SK-N-SH treated with all-trans-retinoic acid at 6 μM for 48 hours (cell line): ENCODE measurements at regions not wholly inside any gene's neighbourhood (a gene's known extent, or its start where the extent isn't known, plus 50 kb on each side); places are given as distances from the start of the nearest gene placed in this dataset.

Source experiments
- BACH2 ChIP-seq: fragments of 250-450 bp; sonication (Bioruptor Pico); IDR thresholded peaks from 2 replicates; pipeline ENCODE4 v1.9.0; 2021; ENCODE audit warnings: mild to moderate bottlenecking, borderline replicate concordance
- ESRRG ChIP-seq: fragments of 250-450 bp; sonication (Bioruptor Pico); IDR thresholded peaks from 2 replicates; pipeline ENCODE4 v1.6.1; 2021; ENCODE audit warnings: mild to moderate bottlenecking
- ISL1 ChIP-seq: fragments of 250-450 bp; sonication (Bioruptor Pico); IDR thresholded peaks from 2 replicates; pipeline ENCODE4 v2.1.2; 2022; ENCODE audit warnings: mild to moderate bottlenecking, moderate library complexity
- RARB ChIP-seq: fragments of 250-450 bp; sonication (Bioruptor Pico); IDR thresholded peaks from 2 replicates; pipeline ENCODE4 v1.8.0; 2021; ENCODE audit warnings: mild to moderate bottlenecking, moderate library complexity
- SNAI2 ChIP-seq: fragments of 250-450 bp; sonication (Bioruptor Pico); IDR thresholded peaks from 2 replicates; pipeline ENCODE4 v1.5.0; 2020; ENCODE audit warnings: mild to moderate bottlenecking, moderate library complexity
- TOX ChIP-seq: fragments of 250-450 bp; sonication (Bioruptor Pico); IDR thresholded peaks from 2 replicates; pipeline ENCODE4 v1.8.0; 2021; ENCODE audit warnings: mild to moderate bottlenecking, moderate library complexity, borderline replicate concordance
- ZFP30 ChIP-seq: fragments of 450-650 bp; formaldehyde crosslinking; IDR thresholded peaks from 2 replicates; pipeline ENCODE4 v1.5.0; 2022; ENCODE audit warnings: mild to moderate bottlenecking, moderate library complexity
- ZNF70 ChIP-seq: fragments of 450-650 bp; formaldehyde crosslinking; IDR thresholded peaks from 2 replicates; pipeline ENCODE4 v1.5.0; 2020; ENCODE audit warnings: mild to moderate bottlenecking, moderate library complexity
- ZNF8 ChIP-seq: fragments of 450-650 bp; formaldehyde crosslinking; IDR thresholded peaks from 2 replicates; pipeline ENCODE4 v1.5.0; 2020; ENCODE audit warnings: mild to moderate bottlenecking, moderate library complexity
- TF ChIP-seq, protein P1 (sequence below): fragments of 250-450 bp; sonication (Bioruptor Pico); IDR thresholded peaks from 2 replicates; pipeline ENCODE4 v1.5.1; 2021; ENCODE audit warnings: mild to moderate bottlenecking, moderate library complexity
- TF ChIP-seq, protein P2 (sequence below): fragments of 250-450 bp; sonication (Bioruptor Pico); IDR thresholded peaks from 2 replicates; pipeline ENCODE4 v1.8.0; 2021; ENCODE audit warnings: low read depth, mild to moderate bottlenecking, moderate library complexity, borderline replicate concordance
- TF ChIP-seq, protein P3 (sequence below): fragments of 250-450 bp; sonication (Bioruptor Pico); IDR thresholded peaks from 2 replicates; pipeline ENCODE4 v1.8.0; 2020; ENCODE audit warnings: mild to moderate bottlenecking, moderate library complexity, borderline replicate concordance
- TF ChIP-seq, protein P4 (sequence below): fragments of 250-450 bp; sonication (Bioruptor Pico); IDR thresholded peaks from 2 replicates; pipeline ENCODE4 v1.5.1; 2020; ENCODE audit warnings: low read depth, mild to moderate bottlenecking, moderate library complexity

DNA sequence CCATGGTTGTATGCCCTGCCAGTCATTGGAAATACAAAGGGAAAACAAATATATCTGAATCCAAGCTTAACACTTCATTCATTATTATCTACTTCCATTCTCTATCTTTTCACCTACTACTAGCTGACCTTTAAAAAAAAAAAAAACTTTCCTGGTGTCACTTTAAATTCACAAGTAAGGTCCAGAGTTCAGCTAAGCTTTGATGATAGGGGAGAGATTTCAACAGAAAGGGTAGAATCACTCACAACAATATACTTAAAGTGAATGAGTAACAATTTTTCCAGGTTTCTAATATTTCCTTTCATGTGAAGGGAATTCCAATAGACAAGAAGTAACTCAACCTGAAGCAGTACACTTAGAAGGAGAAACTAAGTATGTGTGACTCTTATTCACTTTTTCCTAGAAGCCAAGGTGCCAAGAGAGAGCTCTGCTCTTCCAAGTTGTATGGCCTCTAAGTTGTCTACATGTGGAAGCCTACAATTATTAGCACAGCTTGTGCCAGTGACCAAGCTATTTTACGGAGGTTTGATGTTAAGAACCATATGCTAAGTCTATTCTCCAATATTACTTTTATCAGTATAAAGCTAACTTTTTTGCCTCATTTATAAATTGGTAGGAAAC is 371.7 kb downstream of the TENT5A start:
- no peak for TF ChIP-seq ISL1 (CRISPR knock-in tag)
- no peak for TF ChIP-seq ZNF70 (CRISPR knock-in tag)
- TF ChIP-seq SNAI2 (CRISPR knock-in tag) = no peak
- TF ChIP-seq, protein P1, sequence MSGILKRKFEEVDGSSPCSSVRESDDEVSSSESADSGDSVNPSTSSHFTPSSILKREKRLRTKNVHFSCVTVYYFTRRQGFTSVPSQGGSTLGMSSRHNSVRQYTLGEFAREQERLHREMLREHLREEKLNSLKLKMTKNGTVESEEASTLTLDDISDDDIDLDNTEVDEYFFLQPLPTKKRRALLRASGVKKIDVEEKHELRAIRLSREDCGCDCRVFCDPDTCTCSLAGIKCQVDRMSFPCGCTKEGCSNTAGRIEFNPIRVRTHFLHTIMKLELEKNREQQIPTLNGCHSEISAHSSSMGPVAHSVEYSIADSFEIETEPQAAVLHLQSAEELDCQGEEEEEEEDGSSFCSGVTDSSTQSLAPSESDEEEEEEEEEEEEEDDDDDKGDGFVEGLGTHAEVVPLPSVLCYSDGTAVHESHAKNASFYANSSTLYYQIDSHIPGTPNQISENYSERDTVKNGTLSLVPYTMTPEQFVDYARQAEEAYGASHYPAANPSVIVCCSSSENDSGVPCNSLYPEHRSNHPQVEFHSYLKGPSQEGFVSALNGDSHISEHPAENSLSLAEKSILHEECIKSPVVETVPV (CRISPR knock-in tag) = no peak
- TF ChIP-seq ZFP30 (CRISPR knock-in tag) = no peak
- TF ChIP-seq, protein P2, sequence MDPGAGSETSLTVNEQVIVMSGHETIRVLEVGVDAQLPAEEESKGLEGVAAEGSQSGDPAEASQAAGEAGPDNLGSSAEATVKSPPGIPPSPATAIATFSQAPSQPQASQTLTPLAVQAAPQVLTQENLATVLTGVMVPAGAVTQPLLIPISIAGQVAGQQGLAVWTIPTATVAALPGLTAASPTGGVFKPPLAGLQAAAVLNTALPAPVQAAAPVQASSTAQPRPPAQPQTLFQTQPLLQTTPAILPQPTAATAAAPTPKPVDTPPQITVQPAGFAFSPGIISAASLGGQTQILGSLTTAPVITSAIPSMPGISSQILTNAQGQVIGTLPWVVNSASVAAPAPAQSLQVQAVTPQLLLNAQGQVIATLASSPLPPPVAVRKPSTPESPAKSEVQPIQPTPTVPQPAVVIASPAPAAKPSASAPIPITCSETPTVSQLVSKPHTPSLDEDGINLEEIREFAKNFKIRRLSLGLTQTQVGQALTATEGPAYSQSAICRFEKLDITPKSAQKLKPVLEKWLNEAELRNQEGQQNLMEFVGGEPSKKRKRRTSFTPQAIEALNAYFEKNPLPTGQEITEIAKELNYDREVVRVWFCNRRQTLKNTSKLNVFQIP (CRISPR knock-in tag) = no peak
- TF ChIP-seq, protein P3, sequence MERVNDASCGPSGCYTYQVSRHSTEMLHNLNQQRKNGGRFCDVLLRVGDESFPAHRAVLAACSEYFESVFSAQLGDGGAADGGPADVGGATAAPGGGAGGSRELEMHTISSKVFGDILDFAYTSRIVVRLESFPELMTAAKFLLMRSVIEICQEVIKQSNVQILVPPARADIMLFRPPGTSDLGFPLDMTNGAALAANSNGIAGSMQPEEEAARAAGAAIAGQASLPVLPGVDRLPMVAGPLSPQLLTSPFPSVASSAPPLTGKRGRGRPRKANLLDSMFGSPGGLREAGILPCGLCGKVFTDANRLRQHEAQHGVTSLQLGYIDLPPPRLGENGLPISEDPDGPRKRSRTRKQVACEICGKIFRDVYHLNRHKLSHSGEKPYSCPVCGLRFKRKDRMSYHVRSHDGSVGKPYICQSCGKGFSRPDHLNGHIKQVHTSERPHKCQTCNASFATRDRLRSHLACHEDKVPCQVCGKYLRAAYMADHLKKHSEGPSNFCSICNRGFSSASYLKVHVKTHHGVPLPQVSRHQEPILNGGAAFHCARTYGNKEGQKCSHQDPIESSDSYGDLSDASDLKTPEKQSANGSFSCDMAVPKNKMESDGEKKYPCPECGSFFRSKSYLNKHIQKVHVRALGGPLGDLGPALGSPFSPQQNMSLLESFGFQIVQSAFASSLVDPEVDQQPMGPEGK (CRISPR knock-in tag) = no peak
- no peak for TF ChIP-seq BACH2 (CRISPR knock-in tag)
- no peak for TF ChIP-seq RARB (CRISPR knock-in tag)
- TF ChIP-seq ESRRG (CRISPR knock-in tag) = no peak
- TF ChIP-seq, protein P4, sequence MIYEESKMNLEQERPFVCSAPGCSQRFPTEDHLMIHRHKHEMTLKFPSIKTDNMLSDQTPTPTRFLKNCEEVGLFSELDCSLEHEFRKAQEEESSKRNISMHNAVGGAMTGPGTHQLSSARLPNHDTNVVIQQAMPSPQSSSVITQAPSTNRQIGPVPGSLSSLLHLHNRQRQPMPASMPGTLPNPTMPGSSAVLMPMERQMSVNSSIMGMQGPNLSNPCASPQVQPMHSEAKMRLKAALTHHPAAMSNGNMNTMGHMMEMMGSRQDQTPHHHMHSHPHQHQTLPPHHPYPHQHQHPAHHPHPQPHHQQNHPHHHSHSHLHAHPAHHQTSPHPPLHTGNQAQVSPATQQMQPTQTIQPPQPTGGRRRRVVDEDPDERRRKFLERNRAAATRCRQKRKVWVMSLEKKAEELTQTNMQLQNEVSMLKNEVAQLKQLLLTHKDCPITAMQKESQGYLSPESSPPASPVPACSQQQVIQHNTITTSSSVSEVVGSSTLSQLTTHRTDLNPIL (CRISPR knock-in tag) = no peak
- no peak for TF ChIP-seq ZNF8 (CRISPR knock-in tag)
- TF ChIP-seq TOX (CRISPR knock-in tag) = no peak
